ENCODE measurements at regions not wholly inside any gene's neighbourhood (a gene's known extent, or its start where the extent isn't known, plus 50 kb on each side); places are given as distances from the start of the nearest gene placed in this dataset.
"Not testable (repeated sequence)": the region's sequence is repeated elsewhere in the genome, so short reads cannot be mapped to it uniquely, and the experiment has no call there.

DNA sequence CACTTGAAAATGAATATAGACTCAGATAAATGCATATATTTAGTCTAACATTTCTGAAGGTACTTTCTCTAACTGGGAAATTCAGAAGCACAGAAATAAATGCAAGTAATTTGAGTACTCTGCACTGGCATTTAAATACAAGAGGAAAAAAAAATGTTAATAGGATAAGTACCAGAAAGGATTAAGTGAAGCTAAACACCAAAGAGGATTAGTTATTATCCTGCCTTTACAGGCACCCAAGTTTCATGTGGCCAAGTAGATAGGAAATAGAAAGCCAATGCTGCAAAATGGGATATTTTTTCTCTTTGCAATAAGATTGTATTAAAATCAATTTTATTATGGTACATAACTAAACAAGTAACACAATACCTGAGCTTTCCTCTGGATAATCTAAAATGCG, 762.5 kb downstream of the PCDH7 start:
- DNase-seq (ENCODE audit: low read depth), result no peak

DNA sequence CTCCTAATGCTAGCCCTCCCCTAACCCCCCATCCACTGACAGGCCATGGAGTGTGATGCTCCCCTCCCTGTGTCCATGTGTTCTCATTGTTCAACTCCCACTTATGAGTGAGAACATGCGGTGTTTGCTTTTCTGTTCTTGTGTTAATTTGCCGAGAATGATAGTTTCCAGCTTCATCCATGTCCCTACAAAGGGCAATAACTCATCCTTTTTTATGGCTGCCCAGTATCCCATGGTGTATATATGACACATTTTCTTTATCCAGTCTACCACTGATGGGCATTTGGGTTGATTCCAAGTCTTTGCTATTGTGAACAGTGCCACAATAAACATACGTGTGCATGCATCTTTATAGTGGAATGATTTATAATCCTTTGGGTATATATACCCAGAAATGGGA, 779.0 kb downstream of the PCDH7 start:
- not testable (repeated sequence) for DNase-seq (ENCODE audit: low read depth)

DNA sequence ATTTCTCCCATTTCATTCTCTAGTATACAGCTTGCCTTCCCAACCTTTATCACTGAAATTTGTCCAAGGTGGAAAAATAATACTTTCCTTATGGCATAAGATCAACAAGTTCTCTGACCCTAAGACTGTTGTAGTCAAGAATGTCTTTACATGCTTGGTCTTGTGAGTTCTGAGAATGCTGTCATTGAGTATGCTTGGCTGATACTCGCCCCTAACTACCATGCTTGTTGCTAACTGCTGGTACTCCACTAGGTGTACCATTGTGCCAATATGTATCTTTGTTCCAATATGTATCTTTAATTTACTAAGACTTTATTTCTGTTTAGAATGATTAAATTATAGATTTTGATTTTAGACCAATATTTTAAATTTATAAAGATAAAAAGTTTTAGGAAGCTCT, 796.4 kb downstream of the PCDH7 start:
- DNase-seq (ENCODE audit: low read depth), result no peak

DNA sequence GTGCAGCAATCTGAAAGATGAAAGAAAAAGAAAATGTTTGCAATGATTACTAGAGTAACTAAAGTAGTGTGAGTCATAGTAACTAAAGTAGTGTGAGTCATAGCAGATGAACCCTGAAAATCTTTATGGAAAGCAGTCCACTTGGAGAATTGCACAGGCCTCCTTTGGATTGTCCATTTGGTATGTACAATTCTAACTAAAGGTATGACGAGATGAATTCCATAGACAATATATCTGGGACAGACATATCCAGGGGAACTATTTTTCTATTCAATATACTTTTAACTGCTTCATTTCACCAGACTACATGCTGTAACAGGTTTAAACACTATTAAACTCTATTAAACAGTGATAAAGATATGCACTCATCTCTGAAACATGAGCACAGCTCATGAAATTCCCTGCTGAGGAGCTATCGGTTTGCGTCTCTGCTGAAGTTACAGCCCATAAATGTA, 798.7 kb downstream of the PCDH7 start:
- peak; percentile 28 for DNase-seq (ENCODE audit: low read depth)

DNA sequence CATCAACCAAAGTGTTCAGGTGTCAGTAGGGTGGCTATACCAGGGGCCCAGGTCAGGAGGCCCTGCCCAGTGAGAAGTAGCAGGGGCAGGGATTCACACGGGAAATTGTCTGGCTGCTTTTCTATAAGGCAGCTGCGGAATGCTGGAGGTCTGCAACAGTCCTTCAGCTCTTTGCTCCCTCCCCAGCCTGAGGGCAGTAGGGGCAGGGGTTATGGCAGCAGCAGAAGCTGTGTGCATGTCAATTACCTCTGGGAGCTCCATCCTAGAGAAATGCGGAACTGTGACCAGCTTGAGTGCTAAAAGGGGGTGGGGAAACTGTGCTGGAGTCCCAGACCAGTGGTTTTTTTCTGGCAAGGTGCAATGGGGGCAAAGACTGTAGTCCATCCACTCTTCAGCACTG, 810.4 kb downstream of the PCDH7 start:
- DNase-seq (ENCODE audit: low read depth), result no peak

DNA sequence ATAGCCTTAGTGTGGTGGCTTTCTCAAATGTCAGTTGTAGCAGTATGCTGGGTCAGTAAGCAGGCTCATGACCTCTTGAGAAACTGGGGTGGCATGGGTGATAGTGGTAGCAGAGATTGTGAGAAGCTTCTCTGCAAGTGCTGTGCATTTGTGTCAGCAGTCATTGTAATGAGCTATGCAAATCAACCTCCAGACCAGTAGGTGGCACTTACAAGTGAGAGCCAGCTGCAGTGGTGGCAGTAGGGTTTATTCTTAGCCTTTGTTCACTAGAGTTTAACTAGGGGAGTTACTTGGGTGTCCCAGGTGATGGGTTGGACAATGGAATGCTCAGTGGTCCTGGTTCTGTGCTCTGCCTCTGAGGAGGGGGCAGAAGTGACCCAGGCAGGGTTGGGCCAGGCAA, 818.7 kb downstream of the PCDH7 start:
- no peak for DNase-seq (ENCODE audit: low read depth)

DNA sequence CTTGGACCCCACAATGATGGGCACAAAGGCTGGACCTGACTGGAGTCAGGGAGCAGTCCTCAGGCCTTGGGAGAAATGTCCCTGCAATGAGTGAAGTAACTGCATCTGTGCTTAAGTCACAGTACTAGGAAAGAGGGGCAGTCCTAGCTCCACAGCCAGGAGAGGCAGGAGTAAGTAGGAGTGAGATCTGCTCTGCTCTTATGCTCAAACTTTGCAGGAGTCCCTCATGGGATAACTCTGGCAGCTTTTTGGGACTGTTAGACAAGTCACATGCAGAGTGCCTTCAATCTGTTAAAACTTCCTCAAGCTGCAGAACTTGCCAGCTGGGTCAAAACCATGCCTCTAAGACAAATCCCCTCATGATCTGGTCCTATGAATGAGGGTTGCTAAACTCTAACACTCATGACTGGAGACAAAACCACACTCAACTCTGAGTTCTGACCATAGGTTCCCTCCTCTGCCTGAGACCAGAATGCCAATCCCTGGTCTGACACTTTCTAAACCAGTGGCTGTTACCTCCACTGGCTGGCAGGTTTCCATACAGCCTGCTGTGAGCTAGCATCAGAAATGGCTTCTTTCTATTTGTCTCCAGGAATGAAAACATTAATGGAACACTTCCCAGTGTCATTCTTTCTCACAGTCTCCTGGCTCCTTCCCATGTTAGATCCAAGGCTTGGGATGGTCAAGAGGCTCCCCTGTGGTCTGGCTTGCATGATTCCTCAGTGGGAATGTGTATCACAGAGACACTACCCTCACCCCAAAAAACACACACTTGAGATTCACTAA, 819.3 kb downstream of the PCDH7 start:
- DNase-seq (ENCODE audit: low read depth), result no peak

DNA sequence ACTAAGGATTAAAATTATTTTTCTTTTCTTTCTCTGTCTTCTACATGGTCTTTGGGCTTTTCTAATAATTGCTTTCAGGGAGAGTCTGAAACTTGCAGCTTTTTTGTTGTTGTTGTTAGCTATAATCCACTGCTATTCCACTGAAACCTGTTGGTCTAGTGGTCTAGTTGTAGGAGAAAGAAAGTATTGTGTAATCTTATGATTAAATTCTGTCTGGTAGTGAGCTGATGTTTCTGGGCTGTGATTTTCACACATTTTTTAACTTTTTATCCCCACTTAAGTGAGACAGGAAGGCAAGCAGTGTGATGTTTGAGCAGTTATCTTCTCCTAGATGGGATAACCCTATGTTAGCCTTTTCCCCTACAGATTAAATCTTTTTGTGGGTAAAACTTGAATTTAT, 825.2 kb downstream of the PCDH7 start:
- DNase-seq (ENCODE audit: low read depth), result no peak

DNA sequence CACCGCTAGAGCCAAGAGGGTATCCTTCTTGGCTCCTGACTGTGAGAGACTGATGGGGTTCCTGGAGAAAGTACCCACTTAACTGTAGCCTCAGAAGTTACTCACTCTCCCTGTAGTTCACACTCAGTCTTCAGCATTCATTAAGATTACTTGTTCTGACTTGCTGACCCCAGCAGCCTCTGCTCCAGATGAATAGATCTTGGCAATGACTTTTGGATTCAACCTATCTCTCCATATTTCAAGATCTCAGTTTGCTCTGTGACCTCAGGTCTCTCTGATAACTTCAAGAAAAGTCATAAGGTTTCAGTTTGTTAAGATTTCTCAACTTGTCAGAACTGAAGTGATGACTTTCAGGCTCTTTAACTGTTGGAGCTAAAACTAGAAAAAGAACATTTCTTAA, 825.6 kb downstream of the PCDH7 start:
- DNase-seq (ENCODE audit: low read depth), result no peak

DNA sequence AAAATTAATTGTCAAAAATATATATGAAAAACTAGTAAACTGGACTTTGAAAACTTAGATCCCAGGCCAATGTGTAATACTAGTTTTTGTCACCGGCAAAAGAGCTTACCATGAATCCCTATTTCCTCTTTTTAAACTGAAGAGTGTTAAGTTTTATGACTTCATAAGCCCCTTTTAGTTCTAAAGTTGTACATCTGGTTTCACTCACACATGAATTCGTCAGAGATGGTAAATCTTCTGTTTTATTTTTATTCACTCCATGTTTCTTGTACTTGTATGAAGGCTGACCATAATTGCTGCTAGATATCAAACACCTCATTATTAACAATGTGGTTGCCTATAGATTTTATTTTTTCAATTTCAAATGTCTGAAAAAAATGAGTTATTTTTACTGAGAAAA, 827.9 kb downstream of the PCDH7 start:
- DNase-seq (ENCODE audit: low read depth), result no peak

DNA sequence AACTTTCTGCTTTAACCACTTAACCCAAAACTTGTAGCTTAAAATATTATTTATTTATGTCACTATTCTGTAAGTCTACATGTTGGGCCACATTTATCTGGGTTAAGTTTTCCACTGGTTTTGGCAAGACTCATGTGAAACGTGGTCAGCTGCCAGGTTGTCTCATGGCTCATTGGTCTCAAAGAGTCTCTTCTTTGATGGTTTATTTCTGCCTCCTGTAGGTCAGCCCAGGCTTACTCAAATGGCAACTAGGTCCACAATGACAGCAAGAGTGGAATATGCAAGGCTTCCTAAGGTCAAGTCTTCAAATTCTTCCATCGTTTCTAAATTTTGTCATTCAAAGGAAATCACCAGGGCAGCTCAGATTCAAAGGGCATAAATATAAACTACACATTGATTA, 828.7 kb downstream of the PCDH7 start:
- no peak for DNase-seq (ENCODE audit: low read depth)

DNA sequence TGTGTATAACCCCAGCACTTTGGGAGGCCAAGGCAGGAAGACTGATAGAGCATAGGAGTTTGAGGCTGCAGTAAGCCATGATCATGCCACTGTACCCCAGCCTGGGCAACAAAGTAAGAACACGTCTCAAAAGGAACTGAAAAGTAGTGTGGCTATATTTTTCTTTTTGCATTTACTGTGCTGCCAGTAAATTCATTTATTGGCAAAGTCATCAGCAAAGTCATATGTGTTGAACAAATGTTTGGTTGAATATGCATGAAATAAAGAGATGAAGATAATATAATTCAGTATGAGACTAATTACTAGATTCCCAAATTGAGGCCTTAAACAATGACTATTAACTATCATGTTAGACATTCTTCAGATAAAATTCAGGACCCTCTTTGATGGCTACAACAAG, 829.1 kb downstream of the PCDH7 start:
- no peak for DNase-seq (ENCODE audit: low read depth)

DNA sequence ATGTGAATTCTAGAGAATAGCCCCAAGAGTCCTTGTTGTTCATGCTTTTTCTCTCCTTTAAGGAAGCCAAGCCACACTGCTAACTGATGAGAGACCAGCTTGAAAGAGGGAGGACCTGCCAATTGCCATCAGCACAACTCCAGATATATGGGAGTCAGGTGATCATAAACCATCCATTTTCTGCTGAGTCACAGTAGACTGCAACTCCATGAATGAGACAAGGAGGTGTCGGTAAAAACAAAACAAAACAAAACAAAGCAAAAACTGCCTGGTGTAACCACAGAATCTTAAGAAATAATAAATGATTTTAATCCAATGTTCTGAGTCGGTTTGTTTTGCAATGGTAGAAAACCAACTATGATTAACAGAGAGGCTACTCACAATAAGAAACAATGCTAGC, 837.3 kb downstream of the PCDH7 start:
- DNase-seq (ENCODE audit: low read depth), result no peak

DNA sequence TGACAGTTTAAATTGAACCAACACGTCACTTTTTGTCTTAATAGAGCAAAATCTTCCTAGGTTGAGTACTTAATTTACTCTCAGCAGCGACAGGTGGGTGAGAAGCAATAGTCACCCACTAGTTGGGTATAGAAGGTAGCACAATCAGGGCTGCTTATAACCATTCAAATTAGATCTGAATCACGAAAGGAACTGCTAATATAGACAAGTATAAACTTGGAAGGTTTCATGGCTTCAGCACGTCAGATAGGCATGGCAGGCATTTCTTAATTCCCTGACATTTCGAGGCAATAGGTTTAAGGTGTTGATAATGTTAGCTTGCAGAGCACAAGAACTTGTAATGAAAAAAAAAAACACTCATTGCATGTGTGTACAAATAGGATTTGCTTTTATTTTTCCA, 853.4 kb downstream of the PCDH7 start:
- DNase-seq (ENCODE audit: low read depth), result no peak

DNA sequence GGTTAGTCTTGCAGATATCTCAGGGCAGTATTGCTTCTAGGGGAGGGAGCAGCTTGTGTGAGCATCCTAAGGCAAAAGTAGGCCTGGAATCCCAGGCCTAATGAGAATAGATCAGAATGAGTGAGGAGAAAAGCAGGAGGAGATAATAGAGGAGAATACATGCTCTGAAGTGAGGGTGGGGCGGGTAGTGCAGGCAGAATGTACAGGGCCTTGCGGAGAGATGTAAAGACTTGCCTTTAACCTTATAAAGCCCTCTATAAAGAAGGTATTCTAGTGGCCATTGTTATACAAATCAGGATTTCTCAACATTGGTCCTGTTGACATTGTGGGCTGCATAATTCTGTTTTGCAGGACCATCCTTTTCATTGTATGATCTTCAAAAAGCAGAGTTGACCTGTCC, 855.3 kb downstream of the PCDH7 start:
- no peak for DNase-seq (ENCODE audit: low read depth)

DNA sequence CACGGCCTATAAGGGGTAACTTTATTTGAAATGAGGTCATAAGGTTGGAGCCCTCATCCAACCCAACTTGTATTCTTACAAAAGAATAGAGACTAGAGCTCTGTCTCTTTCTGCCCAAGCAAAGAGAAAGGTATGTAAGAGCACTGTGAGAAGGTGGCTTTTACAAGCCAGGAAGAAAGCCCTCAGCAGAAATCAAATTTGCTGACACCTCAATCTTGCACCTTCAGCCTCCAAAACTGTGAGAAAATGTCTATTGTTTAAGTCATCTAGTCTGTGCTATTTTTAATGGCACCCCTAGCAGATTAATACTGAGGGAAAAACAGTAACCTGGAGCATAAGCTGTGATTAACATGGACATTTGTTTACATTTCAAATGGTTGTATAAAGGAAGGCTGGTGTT, 860.7 kb downstream of the PCDH7 start:
- no peak for DNase-seq (ENCODE audit: low read depth)

DNA sequence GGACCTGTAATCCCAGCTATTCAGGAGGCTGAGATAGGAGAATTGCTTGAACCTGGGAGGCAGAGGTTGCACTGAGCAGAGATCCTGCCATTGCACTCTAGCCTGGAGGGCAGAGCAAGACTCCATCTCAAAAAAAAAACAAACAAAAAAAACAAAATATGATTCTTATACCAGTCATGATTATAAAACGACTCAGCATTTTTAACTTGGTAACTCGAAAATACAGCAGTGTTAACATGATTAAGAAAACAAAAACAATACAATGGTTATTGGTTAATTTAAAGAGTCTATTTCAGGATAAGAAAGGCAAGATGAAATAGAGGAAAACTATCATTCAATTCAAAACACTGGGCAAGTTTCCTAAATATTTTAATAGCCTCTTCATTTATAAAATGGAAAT, 865.3 kb downstream of the PCDH7 start:
- DNase-seq (ENCODE audit: low read depth), result no peak

DNA sequence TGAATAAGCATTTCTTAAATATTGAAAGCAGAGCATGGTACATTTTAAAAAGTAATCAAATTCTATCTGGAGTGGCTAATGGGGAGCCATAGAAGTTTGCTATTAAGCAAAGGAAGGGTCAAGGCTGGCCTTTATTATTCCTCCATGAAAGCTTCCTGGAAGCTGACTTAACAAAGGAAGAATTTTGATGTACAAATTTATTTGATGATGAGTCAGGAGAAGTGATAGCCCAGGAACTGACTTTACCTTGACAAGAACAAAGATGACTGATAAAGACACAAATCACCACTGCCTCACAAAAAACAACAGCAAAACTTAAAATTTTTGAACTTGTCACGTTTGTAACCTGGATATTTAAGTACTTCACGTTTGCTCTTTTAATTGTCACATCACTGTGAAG, 872.1 kb downstream of the PCDH7 start:
- no peak for DNase-seq (ENCODE audit: low read depth)

DNA sequence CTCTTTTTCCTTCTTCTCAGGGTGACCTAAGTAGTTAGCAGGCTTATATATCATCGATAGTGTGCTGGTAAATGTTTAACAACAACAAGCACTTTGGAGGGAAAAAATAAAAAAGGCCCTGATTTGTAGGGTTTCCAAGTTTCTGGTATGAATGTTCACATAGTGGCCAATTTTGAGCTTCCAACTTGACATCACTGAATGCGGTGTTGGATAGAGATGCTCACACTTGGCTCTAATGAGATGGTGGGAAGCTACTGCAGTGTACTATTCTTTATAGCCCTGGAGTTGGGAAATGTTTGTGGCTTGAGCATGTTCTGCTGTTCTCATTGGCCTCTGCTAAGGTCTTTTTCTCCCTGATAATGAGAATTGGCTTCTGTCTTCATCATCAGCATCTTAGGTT, 875.3 kb downstream of the PCDH7 start:
- DNase-seq (ENCODE audit: low read depth), result no peak

DNA sequence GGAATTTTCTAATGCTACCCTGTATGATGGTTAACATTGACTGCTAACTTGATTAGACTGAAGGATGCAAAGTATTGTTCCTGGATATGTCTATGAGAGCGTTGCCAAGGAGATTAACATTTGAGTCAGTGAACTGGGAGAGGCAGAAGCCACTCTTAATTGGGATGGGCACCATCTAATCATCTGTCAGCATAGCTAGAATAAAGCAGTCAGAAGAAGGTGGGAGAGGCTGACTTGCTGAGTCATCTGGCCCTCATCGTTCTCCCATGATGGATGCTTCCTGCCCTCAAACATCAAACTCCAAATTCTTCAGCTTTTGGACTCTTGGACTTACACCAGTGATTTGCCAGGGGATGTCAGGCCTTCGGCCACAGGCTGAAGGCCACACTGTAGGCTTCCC, 878.5 kb downstream of the PCDH7 start:
- DNase-seq (ENCODE audit: low read depth), result no peak

DNA sequence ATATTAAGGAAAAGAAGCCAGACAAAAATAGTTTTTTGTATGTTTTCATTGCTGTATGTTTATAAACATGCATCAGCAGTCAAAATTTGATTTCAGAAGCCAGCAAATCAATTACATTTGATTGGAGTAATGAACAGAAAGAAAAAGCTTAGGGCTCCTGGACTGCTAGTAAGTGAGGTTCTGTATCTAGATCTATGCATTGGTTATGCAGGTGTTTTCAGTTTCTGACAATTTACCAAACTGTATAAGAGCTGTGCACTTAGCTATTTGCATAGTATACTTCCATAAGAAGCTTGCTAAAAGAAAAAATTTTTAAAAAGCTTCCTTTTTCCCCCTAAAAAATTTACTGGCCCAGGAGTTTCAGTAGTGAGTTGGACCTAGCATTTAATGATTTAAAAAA, 881.6 kb downstream of the PCDH7 start:
- DNase-seq (ENCODE audit: low read depth), result no peak

DNA sequence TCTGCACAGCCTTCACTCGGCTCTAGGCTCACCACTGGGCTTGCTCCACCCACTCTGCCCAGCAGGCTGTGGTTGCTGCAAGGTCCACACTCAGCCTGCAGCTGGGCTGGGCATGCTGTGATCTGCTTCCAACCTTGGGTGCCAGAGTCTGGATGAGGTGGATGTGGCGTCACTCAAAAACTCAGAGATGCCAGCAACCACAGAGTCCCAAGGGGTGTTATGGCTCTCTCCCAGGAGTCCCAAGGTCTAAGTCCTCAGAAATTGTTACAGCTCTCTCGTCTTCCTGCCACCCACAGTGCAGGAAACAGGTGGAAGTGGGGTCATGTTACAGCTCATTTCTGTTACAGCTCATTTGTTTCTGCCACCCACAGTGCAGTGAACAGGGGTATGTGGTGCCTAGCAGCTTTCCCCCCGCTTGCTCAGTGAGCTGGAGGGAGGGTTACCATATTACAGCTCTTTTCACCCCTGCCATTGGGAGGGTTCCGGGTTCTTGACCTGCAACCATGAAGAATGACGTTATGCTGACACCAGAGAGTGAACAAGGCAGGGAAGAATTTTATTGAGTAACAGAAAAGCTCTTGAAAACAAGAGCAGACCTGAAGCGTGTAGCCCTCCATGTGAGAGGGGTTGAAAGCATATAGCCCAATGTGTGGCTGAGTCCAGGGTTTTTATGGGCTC, 893.9 kb downstream of the PCDH7 start:
- DNase-seq (ENCODE audit: low read depth), result peak; percentile 18

DNA sequence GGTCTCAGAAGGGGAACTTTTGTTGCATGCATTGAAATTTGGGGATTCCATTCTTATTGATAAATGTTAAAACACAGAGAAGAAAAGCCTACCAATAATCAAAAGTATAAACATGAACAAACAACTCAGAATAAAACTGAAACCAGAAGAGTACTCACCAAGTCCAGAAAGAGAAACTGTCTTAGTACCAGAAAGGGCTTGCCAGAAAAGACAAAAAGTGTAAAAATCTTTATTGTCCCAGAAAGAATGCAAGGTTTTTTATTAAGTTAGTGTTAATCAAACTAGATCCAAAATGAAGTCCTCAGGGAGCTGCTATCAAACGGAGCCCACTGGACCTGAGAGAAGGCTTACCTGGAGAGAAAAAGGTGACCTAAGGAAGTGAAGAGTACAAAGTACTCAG, 897.5 kb downstream of the PCDH7 start:
- no peak for DNase-seq (ENCODE audit: low read depth)

DNA sequence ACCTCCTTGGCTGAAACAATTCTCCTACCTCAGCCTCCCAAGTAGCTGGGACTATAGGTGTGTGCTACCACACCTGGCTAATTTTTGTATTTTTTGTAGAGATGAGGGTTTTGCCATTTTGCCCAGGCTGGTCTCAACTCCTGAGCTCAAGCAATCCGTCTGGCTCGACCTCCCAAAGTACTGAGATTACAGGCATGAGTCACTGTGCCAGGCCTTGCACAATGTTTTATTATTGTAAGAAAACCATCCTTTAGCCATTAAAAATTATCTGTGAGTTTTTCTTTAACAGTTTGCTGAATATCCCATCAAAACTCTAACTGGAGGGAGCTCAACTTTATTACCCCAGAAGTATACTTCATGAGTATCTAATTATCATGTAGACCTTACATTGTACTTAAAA, 900.3 kb downstream of the PCDH7 start:
- no peak for DNase-seq (ENCODE audit: low read depth)
